ENCODE measurements at regions not wholly inside any gene's neighbourhood (a gene's known extent, or its start where the extent isn't known, plus 50 kb on each side); places are given as distances from the start of the nearest gene placed in this dataset.
A peak's percentile ranks its signal among the peaks of the same experiment; 100 is the strongest.

DNA sequence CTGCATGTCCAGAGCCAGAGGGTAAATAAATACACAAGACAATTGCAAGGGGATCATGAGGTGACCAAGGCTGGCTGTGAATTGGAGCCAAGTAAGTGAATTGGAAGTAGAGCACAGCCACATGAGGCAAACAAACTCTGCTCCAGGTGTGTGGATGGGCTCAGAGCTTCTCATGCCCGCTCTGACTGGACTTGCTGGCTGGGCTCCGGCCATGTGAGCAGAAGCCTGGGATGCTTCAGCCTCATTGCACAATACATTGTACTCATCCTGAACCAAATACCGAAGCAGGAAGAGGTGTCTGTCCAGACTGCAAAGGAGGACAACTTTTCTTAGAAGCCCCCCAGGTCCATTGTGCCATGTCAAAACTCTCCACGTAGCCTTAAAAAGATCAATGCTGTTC, 193.0 kb downstream of the TTC8 start:
- no peak for DNase-seq (ENCODE audit: low read depth)

DNA sequence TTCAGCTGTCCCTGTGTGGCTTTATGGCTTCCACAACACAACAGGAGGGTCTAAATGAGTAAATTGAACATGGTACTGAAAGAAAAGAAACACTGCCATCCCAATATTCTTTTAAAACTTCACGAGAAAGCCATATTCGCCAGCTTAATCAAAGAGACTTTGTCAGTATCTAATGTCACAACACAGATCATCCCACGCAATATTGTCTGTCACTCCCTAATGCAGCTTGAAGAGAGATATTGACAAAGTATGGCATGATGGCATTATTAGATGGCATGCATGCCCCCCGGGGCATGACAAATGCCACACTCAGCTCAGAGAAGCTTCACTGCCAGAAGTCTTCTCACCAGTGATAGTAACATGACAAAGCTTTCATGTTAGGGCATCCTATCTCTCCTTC, 197.8 kb downstream of the TTC8 start:
- no peak for DNase-seq (ENCODE audit: low read depth)

DNA sequence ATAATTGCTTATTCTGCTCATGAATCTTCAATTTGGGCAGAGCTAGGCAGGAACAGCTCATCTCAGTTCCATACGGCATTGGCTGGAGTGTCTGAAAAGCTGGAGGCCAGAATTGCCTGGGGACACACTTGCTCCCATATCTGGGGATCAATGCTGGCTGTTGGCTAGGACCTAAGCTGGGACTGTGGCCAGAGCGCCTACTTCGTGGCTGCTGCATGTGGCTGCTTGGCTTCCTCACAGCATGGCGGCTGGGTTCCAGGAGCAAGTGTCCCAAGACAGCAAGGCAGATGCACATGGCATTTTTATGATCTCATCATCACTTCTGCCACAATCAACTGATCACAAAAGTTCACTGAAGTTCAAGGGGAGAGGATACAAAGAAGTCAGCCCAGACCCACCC, 200.2 kb downstream of the TTC8 start:
- DNase-seq (ENCODE audit: low read depth) = no peak

DNA sequence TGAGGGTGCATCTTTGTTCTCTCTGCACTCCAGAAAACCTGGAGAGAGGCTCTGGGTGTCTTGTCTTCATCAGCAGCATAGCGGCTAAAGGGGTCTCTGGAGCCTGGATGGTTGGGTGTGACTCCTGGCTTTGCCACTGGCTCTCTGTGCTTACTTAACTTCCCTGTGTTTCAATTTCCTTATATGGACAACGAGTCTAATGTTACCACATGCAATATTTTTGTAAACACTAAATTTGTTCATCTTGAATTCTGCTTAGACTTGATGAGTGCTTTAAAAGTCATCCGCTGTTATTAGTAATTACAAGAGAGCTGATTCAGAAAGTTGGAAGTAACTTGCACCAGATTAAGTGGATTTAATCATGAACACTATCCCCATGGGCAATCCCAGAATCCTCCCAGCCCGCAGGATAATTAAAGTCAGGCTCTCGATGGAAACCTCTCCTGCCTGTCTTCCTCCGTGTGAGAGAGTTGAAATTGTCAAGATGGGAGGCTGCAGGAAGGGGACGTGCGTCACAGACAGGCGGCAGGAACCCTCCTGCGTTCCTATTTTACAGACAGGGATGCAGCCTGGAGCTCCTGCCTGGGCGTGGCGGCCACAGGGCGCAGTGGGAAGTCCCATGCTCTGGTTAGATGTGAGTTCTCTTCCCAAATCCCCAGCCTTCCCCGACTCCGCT, 201.2 kb downstream of the TTC8 start:
- peak; percentile 36 for DNase-seq (ENCODE audit: low read depth)

DNA sequence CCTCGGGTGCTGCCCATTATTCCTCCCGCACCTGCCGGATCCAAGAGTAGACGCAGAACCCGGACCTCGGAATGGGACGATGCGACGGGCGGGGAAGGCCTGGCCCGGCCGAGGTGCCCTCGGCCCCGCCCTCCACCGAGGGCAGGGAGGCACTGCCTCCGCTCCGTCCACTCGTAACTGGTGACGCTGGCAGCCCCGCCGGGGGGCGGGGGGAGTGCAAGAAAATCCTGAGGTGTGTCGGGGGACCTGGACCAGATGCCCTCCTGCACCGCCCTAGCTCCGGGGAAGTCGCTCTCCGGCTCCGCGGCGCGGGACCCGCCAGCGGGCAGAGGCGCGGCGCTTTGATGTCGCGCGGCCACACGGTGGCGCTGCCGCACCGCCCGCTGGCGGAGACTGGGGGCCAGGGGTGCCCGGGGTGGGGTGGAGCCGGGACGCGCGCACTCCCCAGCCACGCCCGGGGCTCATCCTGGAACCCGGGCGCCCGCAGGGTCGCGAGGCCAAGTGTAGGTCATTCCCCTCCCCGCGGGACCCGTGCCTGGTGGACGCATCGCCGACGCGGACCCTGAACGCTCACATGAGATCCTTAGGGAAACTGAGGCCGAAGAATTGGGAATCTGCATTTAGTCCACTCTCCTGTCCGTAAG, 202.8 kb downstream of the TTC8 start:
- DNase-seq (ENCODE audit: low read depth) = peak; percentile 28

DNA sequence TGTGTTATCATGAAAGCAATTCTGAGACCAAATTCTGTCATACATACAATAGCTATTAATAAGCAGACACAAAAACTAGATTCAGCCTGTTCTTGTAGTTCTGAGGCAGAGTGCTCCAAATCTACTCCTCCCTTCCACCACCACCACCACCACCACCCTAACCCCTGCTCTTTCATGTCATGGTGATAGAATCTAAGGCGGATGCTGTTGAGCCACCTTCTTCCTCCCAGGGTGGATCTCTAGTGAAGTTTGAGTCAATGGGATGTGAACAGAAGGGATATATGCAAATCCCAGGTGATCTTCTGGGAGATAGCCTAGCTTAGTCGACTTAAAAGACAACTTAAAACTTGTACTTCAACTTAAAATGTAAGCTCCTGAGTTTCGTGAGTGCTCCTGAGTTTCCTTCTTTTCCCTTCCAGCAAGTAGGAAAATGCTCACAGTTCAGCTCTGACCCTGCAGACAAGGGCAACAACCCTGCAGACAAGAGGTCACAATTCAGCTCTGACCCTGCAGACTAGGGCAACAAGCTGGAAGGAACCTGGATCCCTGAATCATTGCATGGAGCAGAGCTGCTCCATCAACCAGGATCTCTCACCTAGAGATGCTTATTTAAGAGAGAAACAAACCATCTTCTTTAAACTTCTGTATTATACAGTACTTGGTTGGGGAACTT, 204.1 kb downstream of the TTC8 start:
- DNase-seq (ENCODE audit: low read depth) = no peak

DNA sequence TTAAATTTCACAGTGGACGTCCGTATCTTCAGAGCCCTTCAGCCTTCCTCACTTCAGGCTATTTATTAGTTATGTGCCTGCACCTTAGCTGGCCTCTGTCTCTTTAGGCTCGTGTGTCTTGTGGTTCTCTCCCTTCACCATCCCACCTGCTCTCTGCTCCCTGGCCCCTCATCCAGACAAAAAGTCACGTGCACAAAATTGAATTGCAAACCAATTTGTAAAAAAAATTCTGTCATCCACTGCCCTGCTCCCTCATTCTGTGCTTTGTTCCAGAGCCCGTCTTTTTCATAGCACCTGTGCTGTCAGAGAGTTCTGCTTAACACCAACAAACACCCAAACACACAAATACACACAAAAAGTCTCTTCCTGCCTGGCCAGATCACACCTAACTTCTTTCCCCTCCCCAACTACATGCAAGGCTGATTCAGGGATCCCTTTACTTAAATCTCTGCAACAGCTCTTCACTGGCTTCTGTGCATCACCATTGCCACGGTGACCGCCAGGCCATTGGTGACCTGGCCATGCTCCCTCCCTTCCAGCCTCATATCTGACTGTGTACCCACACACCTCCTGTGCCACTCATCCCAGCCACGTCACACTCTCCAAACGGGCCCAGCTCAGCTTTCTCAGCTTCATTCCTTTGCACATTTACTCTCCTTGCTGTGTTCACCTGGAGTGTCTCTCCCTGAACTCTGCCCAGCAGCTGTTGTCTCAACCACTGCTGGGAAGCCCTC, 205.7 kb downstream of the TTC8 start:
- no peak for DNase-seq (ENCODE audit: low read depth)

DNA sequence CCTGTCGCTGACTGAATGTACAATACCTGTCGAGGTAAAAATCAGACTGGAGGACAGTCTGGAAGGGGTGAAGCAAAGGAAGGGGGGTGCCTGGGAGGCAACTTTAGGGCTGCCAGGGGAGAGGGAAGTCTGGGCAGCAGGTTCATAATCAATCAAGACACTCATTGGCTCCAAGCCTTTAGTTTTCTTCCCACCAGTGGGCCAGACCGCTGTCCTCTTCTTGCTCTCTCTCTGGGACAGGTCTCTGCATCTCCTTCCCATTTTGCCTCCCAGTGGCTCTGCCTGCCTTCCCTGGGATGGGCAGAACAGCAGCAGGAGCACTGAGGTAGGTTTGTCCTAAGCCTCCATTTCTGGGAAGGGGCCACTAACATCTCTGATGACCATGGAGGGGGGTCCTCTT, 206.5 kb downstream of the TTC8 start:
- DNase-seq (ENCODE audit: low read depth) = no peak

DNA sequence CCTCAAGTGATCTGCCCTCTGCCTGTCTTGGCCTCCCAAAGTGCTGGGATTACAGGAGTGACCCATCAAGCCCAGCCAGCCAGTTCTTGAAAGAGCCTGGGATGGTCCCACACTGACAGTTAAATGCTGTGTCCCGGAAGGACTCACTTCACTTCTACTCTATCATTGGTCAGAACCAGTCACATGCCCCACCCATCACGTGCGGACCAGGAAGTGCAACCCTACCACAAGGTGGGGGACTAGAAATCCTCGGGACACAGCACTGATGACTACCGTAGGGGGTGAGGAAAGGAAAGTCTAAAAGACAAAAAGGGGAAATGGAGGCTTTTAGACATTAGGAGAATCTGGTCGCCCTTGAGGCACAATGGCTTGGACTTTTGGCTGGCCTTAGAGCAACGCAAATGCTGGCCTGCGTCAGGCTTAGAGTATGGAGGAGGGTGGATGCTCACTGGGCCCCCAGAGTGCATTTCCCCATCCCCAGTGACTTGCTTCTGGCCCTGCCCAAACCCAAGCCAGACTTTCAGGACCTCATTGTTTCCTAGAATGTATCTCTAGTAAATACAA, 207.7 kb downstream of the TTC8 start:
- no peak for DNase-seq (ENCODE audit: low read depth)

DNA sequence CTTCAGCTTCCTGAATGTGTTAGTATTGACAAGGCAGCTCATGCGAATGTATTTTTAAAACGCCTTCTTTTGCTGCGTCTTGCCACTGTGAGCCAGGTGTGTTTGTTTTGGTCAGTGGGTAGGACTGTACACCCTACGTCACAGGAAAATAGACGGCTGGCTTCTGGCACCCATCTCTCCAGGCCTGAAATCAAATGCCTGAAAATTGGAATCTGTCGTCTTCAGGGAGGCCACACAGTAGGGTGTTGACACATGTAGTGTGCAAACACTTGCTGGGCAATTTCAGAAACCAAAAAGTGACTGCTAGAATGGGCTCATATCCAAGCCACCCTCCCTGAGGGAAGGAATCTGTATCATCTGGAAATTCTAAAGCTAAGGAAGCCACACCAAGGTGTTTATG, 209.3 kb downstream of the TTC8 start:
- DNase-seq (ENCODE audit: low read depth) = no peak

DNA sequence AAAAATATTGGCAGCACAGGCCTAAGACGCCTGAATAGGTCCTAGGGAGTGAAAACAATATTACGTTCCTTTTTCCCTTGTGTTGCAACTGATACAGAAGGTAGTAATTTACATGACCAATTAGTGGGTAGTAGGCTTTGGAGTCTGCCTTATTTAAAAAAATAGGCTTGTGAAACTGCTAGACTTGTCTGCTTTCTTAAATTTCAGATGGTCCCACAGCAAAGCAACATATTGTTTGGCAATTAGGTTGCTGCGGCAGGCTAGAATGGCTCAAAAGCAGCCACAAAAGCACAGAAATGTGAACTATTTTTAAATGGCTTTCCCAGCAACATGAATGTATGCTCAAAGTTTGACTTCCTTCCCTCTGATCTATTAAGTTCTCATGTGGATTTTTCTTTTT, 211.9 kb downstream of the TTC8 start:
- no peak for DNase-seq (ENCODE audit: low read depth)

DNA sequence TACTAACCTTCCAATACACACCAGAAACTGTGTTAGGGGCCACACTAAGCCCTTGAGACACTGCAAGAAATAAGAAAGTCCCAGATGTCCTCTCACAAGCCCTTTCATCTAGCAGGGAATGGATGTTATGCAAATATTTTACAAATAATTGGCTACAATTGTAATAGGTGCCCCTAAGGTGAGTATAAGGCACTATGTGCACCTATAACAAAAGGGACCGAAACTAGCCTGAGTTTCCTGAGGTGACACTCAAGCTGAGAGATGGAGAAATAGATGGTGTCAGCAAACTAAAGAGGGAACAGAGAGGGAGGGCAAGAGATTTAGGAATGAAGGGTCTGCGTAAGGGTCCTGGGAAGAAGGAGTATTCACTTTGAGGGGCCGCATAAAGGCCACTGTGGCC, 212.6 kb downstream of the TTC8 start:
- no peak for DNase-seq (ENCODE audit: low read depth)

DNA sequence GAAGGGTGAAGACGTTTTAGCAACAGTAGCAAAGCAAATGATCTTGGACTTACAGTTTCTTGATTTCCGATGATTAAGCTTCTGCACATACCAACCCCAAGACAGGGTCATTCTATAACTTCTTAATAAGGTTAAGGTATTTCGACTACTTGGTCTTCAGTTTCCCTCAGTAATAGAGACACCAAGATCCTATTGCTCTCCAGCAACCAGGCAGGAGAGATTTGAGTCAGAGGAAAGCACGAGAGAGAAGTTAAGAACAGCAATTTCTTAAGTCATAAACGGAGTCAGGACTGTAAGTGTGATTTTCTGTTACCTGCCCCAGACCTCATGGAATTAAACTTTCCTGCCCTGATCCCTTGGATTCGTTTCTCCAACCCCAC, 215.6 kb downstream of the TTC8 start:
- no peak for DNase-seq (ENCODE audit: low read depth)

DNA sequence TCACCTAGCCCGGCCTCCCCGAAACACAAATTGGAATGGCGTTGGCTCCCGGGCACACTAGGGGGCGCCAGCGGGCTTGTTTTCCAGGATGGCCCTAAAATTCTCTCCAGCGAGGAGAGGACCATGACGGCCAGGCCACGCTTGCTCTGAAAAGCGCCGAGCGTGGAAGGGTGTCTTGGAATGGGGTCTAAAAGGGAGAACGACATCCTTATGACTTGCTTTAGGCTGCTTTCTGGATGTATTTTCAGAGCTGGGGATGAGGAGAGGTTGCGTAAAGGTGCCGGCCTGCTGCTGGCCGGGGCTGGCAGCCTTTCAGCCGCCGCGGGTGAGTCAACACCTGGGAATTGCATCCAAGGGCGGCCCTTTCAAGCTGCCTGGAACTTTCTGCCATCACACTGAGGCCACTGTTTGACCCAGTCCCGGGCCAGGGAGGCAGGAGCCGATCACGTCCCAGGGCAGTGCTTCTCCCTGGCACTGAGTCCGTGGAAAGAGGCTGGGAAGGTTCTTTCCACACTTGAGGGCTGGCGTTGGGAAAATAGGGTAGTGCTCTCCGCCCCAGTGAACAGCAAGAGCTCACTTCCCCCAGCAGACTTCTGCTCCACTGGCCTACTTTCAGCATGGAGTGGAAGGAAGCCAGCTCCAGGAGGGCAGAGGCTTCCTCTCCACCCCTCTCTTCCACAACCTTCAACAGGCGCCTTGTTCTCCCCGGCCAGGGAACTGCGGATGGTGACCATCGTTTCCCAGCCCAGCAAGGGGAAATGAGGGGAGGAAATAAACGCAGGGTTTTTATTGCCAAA, 216.2 kb downstream of the TTC8 start:
- peak; percentile 93 for DNase-seq (ENCODE audit: low read depth)

DNA sequence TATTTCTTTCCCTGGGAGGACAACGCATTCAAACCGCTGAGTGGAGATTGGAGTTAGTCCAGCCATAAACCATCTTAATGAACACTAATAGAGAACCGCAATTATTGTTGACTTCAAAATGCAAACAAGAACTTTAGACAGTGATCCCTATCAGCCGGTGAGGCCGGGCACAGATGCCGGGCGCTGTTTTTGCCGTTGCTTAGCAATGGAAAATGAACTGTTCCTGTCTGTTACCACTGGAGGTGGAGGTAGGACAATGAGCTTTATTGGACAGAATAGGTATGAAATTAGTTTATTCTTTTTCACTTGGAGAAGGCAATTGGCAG, 216.8 kb downstream of the TTC8 start:
- no peak for DNase-seq (ENCODE audit: low read depth)

DNA sequence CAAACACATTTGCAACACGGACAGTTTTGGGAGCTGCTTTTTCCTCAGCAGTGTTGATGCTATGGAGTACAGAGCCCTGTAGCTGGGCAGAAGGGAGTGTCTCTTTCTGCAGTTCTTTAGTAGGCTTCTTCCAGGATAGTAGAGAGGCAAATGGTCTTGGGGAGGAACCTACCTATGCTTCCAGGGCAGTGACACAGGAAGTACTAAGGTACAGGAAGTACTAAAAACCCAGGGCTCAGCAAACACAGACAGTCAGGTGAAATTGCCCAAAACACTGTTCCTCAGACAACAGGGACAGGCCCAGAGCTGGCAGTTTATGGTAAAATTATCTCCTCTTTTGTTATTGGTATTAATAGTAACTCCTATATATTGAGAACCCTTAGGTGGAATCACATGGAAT, 217.6 kb downstream of the TTC8 start:
- DNase-seq (ENCODE audit: low read depth) = no peak

DNA sequence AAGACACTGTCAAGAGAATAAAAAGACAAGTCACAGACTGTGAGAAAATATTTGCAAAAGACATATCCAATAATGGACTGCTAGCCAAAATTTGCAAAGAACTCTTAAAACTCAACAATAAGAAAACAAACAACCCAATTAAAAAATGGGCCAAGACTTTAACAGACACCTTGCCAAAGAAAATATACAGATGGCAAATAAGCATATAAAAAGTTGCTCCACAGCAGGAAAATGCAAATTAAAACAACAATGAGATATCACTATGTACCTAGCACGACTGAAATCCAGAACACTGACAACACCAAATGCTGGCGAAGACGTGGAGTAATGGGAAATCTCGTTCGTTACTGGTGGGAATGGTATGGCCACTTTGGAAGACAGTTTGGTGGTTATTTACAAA, 228.9 kb downstream of the TTC8 start:
- DNase-seq (ENCODE audit: low read depth) = no peak

DNA sequence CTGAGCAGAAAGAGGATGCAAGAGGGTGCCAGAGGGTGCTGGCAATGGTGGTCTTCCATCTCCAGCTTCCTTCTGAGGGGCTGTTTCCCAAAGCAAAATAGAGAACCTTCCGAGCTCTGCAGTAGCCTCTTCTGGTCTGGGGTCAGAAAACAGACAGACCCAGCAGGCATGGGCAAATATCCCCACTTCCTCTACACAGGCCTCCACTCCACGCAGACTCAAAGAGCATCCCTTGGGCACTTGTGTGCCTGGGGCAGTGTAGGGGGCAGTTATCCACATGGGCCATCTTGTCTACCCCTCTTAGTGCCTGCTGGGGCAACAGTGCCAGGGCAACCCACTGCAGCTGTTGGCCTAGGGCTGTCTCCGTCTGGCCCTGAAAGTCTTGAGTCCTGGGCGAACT, 231.9 kb downstream of the TTC8 start:
- DNase-seq (ENCODE audit: low read depth) = no peak

DNA sequence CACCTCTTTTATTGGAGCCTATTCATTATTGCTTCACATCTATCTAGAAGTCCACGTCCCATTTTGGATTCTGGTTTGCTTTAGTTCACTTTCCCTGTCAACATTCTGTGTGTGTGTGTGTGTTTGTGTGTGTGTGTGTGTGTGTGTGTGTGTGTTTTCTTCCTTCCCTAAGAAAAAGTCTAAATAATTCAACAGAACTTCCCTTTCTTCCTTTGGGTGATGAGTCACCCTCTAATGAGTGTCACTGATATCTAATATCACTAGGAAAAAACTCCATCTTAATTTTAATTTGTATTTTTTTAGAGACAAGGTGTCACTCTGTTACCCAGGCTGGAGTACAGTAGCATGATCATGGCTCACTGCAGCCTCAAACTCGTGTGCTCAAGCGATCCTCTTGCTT, 234.2 kb downstream of the TTC8 start:
- no peak for DNase-seq (ENCODE audit: low read depth)

DNA sequence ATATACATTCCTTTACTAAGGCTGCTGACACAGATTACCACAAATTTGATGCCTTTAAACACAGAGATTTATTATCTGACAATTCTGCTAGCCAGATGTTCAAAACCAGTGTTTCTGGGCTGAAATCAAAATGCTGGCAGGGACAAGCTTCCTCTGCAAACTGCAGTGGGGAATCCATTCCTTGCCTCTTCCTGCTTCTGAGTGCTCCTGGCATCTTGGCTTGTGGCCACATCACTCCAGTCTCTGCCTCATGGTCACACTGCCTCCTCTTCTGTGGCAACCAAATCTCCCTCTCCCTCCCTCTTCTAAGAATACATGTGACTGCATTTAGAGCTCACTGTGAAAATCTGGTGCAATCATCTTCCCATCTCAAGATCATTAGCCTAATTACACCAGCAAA, 235.7 kb downstream of the TTC8 start:
- no peak for DNase-seq (ENCODE audit: low read depth)

DNA sequence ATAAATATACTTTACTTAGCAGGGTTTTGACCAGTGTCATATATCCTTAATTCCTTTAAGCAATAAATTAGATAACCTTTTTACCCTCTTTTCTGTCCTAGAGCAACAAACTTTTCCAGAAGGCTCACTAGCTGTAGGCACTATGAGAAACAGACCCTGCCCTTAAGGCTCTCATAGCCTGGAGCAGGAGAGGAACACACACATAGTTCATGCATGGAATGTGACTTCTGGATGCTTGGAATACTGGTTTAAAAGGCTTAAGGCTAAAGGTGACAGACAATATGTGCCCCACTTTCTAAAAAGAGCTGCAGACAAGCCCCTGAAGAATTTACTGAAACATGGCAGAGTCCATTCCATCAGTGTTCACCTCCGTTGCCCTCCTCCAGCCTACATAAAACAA, 237.2 kb downstream of the TTC8 start:
- DNase-seq (ENCODE audit: low read depth) = no peak

DNA sequence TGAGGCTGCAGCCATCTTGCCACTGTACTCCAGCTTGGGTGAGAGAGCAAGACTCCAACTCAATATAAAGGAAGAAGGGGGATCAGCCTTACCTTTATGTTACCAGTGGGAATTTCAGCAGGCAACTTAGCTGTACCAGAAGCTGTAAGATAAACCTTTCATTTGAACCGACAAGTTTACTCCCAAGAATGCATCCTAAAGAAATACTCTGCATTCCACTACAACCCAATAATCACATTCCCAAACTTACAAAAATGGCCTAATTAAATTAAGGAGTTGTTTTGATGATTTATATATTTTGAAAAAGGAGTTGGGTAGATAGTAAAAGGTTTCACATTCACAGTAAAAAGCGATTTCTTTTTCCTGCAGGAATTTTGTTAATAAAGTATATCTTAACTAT, 241.4 kb downstream of the TTC8 start:
- no peak for DNase-seq (ENCODE audit: low read depth)

Measured in iris pigment epithelial cell (primary cell).